ENCODE measurements at regions not wholly inside any gene's neighbourhood (a gene's known extent, or its start where the extent isn't known, plus 50 kb on each side); places are given as distances from the start of the nearest gene placed in this dataset.

DNA sequence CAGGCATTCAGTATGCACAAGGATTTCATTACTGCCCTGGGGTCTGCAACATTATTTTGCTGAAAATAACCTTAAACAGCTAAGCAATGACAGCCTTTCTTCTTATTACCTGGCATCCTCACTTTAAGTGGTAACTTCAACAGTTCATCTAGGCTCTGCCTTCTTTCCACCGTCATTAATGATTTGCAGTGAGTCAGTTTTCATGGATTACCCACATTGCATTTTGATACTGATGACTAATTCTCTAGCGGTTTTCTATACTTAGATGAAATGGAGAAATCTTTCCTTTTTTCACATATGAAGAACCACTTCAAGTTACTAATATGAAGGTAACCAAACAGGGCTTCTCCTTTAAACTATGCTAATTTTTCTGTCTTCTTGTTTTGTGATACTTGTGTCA, 226.9 kb upstream of the TMPRSS15 start:
- TF ChIP-seq, protein P1, sequence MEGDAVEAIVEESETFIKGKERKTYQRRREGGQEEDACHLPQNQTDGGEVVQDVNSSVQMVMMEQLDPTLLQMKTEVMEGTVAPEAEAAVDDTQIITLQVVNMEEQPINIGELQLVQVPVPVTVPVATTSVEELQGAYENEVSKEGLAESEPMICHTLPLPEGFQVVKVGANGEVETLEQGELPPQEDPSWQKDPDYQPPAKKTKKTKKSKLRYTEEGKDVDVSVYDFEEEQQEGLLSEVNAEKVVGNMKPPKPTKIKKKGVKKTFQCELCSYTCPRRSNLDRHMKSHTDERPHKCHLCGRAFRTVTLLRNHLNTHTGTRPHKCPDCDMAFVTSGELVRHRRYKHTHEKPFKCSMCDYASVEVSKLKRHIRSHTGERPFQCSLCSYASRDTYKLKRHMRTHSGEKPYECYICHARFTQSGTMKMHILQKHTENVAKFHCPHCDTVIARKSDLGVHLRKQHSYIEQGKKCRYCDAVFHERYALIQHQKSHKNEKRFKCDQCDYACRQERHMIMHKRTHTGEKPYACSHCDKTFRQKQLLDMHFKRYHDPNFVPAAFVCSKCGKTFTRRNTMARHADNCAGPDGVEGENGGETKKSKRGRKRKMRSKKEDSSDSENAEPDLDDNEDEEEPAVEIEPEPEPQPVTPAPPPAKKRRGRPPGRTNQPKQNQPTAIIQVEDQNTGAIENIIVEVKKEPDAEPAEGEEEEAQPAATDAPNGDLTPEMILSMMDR (IDR thresholded peaks at IDR 0.05), result no peak
- TF ChIP-seq POLR2A (IDR thresholded peaks at IDR 0.05) (no peak), EP300 (IDR thresholded peaks at IDR 0.05) (no peak)
